OCI-LY7 (cell line): ENCODE measurements at regions not wholly inside any gene's neighbourhood (a gene's known extent, or its start where the extent isn't known, plus 50 kb on each side); places are given as distances from the start of the nearest gene placed in this dataset.
"Not testable (repeated sequence)": the region's sequence is repeated elsewhere in the genome, so short reads cannot be mapped to it uniquely, and the experiment has no call there.

Source experiments
- BruUV-seq: library from RNA; stranded (reverse); fragments of 400-500 nt; replicated peaks from 2 replicates; lab custom pipeline; 2021; lab: Mats Ljungman, UMichigan
- CTCF ChIA-PET: fragments of 300-600 bp; sonication (Branson Sonifier 250); formaldehyde crosslinking; loops from one replicate; lab custom pipeline; 2022; ENCODE audit warnings: antibody characterized with exemption; ENCODE audit not compliant: unreplicated experiment; lab: Charles Lee
- POLR2A ChIA-PET: fragments of 300-600 bp; sonication (Branson Sonifier 250); formaldehyde crosslinking; loops from one replicate; lab custom pipeline; 2022; ENCODE audit warnings: antibody characterized with exemption; lab: Charles Lee
- DNase-seq: peaks from one replicate; pipeline ENCODE4 v3.0.0-alpha.2; 2015; ENCODE audit warnings: low spot score
- H2AFZ ChIP-seq: fragments of 200-600 bp; sonication (generic), shearing (Covaris generic); 2 replicates; pipeline ENCODE4 v1.6.1; 2014; ENCODE audit warnings: mild to moderate bottlenecking, antibody characterized with exemption, low read length, moderate library complexity
- H3K27ac ChIP-seq: fragments of 200-600 bp; sonication (generic); 2 replicates; pipeline ENCODE4 v1.5.1; 2014; ENCODE audit warnings: mixed run types, low read depth, mild to moderate bottlenecking, moderate library complexity, low read length, inconsistent platforms; ENCODE audit not compliant: poor library complexity, severe bottlenecking
- H3K36me3 ChIP-seq: fragments of 200-600 bp; sonication (generic); 2 replicates; pipeline ENCODE4 v1.6.1; 2014; ENCODE audit warnings: mild to moderate bottlenecking, antibody characterized with exemption, low read length, moderate library complexity, mixed read lengths; ENCODE audit not compliant: insufficient read depth
- H3K4me1 ChIP-seq: fragments of 200-600 bp; sonication (generic); 2 replicates; pipeline ENCODE4 v1.5.1; 2014; ENCODE audit warnings: mild to moderate bottlenecking, low read length; ENCODE audit not compliant: insufficient read depth, poor library complexity, severe bottlenecking
- H3K4me2 ChIP-seq: fragments of 200-600 bp; sonication (generic); 2 replicates; pipeline ENCODE4 v1.6.1; 2014; ENCODE audit warnings: mild to moderate bottlenecking, low read length
- H3K4me3 ChIP-seq: fragments of 200-600 bp; sonication (generic); 2 replicates; pipeline ENCODE4 v1.5.1; 2014; ENCODE audit warnings: mild to moderate bottlenecking, low read depth, low read length; ENCODE audit not compliant: poor library complexity, severe bottlenecking
- H3K79me2 ChIP-seq: fragments of 200-600 bp; sonication (generic); 2 replicates; pipeline ENCODE4 v1.6.1; 2016; ENCODE audit warnings: low read depth, mild to moderate bottlenecking, low read length, moderate library complexity, mixed read lengths; ENCODE audit not compliant: insufficient read depth
- H3K9me2 ChIP-seq: fragments of 200-600 bp; sonication (generic); 2 replicates; pipeline ENCODE4 v1.6.1; 2016; ENCODE audit warnings: mild to moderate bottlenecking, low read length, mixed read lengths; ENCODE audit not compliant: insufficient read depth
- H3K9me3 ChIP-seq: fragments of 200-600 bp; sonication (generic); 2 replicates; pipeline ENCODE4 v1.6.1; 2014; ENCODE audit warnings: mild to moderate bottlenecking, mixed run types, low read length, mixed read lengths
- H4K20me1 ChIP-seq: fragments of 200-600 bp; sonication (generic); 2 replicates; pipeline ENCODE4 v1.6.1; 2014; ENCODE audit warnings: mild to moderate bottlenecking, antibody characterized with exemption, low read length, moderate library complexity, mixed read lengths; ENCODE audit not compliant: insufficient read depth
- EZH2phosphoT487 ChIP-seq: fragments of 200-600 bp; sonication (generic); IDR thresholded peaks from 2 replicates; pipeline ENCODE4 v1.6.1; 2018; ENCODE audit warnings: low read depth, borderline replicate concordance, mild to moderate bottlenecking, mixed run types, antibody characterized with exemption, low read length, moderate library complexity, mixed read lengths
- intact Hi-C: fragments of 100-400 bp; cut with micrococcal nuclease; formaldehyde crosslinking; loops from one replicate; pipeline ENCODE4 v1.10.0; 2022; ENCODE audit not compliant: unreplicated experiment
- TF ChIP-seq, protein P1 (sequence below): fragments of 200-600 bp; sonication (generic); conservative IDR thresholded peaks from 2 replicates; pipeline ENCODE4 v1.5.1; 2014; ENCODE audit warnings: mild to moderate bottlenecking, antibody characterized with exemption, low read length, moderate library complexity, mixed read lengths

DNA sequence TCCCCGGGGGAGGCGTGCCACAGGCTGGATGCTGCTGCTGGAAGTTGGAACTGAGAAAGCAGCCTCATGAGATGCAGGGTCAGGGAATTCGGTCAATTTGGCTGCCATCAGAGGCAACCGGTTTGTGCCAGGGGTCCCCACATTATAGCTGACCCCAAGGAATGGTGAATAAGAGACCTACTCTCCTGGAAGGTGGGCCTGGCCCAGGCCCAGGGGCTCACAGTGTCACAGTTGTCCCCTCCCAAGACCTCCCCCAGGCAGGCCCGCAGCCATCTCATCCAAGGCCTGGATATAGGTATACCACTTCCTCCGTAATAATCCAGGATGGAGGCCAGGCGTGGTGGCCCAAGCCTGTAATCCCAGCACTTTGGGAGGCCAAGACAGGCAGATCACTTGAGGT, 114.6 kb downstream of the NPTX2 start:
- Histone ChIP-seq H3K4me1 (no peaks in the 10 kb centered on the region), H3K36me3 (no peaks in the 10 kb centered on the region), H3K9me3 (no peaks in the 10 kb centered on the region), H4K20me1 (no peaks in the 10 kb centered on the region), H3K9me2 (no peaks in the 10 kb centered on the region), H3K27ac (no peak overlapping the region), H3K4me2 (no peak overlapping the region), H3K79me2 (no peaks in the 10 kb centered on the region), H3K4me3 (no peak overlapping the region), H2AFZ (no peak overlapping the region)
- TF ChIP-seq EZH2phosphoT487, result no peak
- TF ChIP-seq, protein P1, sequence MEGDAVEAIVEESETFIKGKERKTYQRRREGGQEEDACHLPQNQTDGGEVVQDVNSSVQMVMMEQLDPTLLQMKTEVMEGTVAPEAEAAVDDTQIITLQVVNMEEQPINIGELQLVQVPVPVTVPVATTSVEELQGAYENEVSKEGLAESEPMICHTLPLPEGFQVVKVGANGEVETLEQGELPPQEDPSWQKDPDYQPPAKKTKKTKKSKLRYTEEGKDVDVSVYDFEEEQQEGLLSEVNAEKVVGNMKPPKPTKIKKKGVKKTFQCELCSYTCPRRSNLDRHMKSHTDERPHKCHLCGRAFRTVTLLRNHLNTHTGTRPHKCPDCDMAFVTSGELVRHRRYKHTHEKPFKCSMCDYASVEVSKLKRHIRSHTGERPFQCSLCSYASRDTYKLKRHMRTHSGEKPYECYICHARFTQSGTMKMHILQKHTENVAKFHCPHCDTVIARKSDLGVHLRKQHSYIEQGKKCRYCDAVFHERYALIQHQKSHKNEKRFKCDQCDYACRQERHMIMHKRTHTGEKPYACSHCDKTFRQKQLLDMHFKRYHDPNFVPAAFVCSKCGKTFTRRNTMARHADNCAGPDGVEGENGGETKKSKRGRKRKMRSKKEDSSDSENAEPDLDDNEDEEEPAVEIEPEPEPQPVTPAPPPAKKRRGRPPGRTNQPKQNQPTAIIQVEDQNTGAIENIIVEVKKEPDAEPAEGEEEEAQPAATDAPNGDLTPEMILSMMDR, result no peak
- no TSS peak for BruUV-seq
- CTCF ChIA-PET, result no interaction called here
- intact Hi-C loops, result loop anchor here (2.0 kb wide), 1 partner anchor 109 kb away; no protein-coding TSS in a partner anchor
- POLR2A ChIA-PET, result interaction anchor here (0.5 to 0.7 kb wide), 2 partner anchors 68 to 274 kb away, joined by 4 to 5 read pairs; no protein-coding TSS in a partner anchor
- DNase-seq, result no peak

DNA sequence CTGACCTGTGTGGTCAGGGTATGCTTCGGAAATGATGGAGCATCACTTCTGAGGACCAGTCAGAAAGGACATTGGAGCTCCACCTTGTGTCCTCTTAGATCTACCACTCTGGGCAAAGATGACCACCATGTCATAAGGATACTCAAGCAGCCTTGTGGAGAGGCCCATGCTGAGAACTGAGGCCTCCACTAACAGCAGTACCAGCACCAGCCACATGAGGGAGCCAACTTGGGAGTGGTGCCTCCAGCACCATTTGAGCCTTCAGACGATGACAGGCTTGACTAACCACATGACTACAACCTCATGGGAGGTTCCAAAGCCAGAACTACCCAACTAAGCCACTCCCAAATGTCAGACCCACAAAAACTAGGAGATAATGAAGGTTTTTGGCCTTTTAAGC, 116.0 kb downstream of the NPTX2 start:
- H3K36me3 ChIP-seq, result no peaks in the 10 kb centered on the region
- no peak for TF ChIP-seq EZH2phosphoT487
- TF ChIP-seq, protein P1, result peak; percentile 92
- H3K4me1 ChIP-seq, result no peaks in the 10 kb centered on the region
- no peaks in the 10 kb centered on the region for H3K9me2 ChIP-seq
- BruUV-seq, result no TSS peak
- H3K9me3 ChIP-seq, result no peaks in the 10 kb centered on the region
- CTCF ChIA-PET, result interaction anchor here (0.9 kb wide), 1 partner anchor 29 kb away, joined by 3 read pairs; no protein-coding TSS in a partner anchor
- intact Hi-C loops, result loop anchor here (2.0 kb wide), 1 partner anchor 108 kb away; no protein-coding TSS in a partner anchor
- POLR2A ChIA-PET, result interaction anchor here (1.0 kb wide), 1 partner anchor 13 kb away, joined by 3 read pairs; no protein-coding TSS in a partner anchor
- peak; percentile 71 for DNase-seq
- H3K4me3 ChIP-seq, result no peak overlapping the region
- H2AFZ ChIP-seq, result no peak overlapping the region; the same call in 1 of the 2 replicates
- no peak overlapping the region for H3K27ac ChIP-seq
- no peaks in the 10 kb centered on the region for H4K20me1 ChIP-seq
- no peaks in the 10 kb centered on the region for H3K79me2 ChIP-seq
- no peak overlapping the region for H3K4me2 ChIP-seq

DNA sequence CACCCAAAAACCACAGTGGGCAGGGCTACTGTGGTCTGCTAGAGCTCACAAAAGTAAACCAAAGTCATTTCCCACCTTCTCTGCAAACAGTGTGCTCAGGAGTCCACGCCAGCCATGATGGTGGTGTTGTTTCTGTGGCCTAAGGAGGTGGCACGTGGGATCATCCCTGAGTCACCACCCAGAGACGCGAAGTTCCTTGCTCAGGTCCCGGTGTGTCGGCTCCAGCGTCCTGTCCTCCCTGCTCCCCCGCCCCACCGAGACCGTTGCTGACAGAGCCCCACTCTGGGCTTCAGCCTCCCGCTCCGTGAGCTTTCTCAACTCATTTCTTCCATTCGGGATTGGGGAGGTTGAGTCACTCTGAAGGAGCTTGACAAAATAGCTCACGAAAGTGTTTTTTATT, 118.7 kb downstream of the NPTX2 start:
- no TSS peak for BruUV-seq
- no peaks in the 10 kb centered on the region for H3K36me3 ChIP-seq

DNA sequence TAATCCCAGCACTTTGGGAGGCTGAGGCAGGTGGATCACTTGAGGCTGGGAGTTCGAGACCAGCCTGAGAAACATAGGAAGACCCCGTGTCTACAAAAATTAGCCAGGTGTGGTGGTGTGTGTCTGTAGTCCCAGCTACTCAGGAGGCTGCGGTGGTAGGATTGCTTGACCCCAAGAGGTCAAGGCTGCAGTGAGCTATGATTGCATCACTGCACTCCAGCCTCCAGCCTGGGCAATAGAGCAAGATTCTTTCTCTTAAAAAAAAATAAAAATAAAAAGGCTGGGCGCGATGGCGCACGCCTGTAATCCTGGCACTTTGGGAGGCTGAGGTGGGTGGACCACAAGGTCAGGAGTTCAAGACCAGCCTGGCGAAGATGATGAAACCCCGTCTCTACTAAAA, 119.4 kb downstream of the NPTX2 start:
- H3K36me3 ChIP-seq, H3K4me3 ChIP-seq, H3K79me2 ChIP-seq, H3K27ac ChIP-seq, H2AFZ ChIP-seq, H3K9me3 ChIP-seq, H4K20me1 ChIP-seq, intact Hi-C loops, CTCF ChIA-PET, DNase-seq, BruUV-seq, H3K9me2 ChIP-seq, H3K4me2 ChIP-seq, H3K4me1 ChIP-seq: not testable (repeated sequence)
- POLR2A ChIA-PET, result interaction anchor here (0.6 kb wide), 1 partner anchor 99 kb away, joined by 3 read pairs; no protein-coding TSS in a partner anchor

More for the DNA sequence above, 118.7 kb downstream of the NPTX2 start:
- DNase-seq, result no peak
- no peaks in the 10 kb centered on the region for H3K4me1 ChIP-seq
- H3K9me3 ChIP-seq, result no peaks in the 10 kb centered on the region
- no peak for TF ChIP-seq EZH2phosphoT487
- TF ChIP-seq, protein P1, result no peak
- no peak overlapping the region for H3K4me3 ChIP-seq
- no peak overlapping the region for H3K4me2 ChIP-seq
- H3K9me2 ChIP-seq, result no peaks in the 10 kb centered on the region
- H4K20me1 ChIP-seq, result no peaks in the 10 kb centered on the region
- intact Hi-C loops, result no loop called here
- no peak overlapping the region for H2AFZ ChIP-seq
- CTCF ChIA-PET, result no interaction called here
- no peak overlapping the region for H3K27ac ChIP-seq
- POLR2A ChIA-PET, result interaction anchor here (0.6 to 0.8 kb wide), 4 partner anchors 8 to 1442 kb away, joined by 3 read pairs; no protein-coding TSS in a partner anchor
- no peaks in the 10 kb centered on the region for H3K79me2 ChIP-seq
